ENCODE measurements at regions not wholly inside any gene's neighbourhood (a gene's known extent, or its start where the extent isn't known, plus 50 kb on each side); places are given as distances from the start of the nearest gene placed in this dataset.

GRCh38 chr6:17211101-17211500, 70.1 kb upstream of the RBM24 start:
- no peak for TF ChIP-seq CTCF (IDR thresholded peaks at IDR 0.05; ENCODE audit: insufficient read depth, low read length)
- TF ChIP-seq GABPA (IDR thresholded peaks at IDR 0.05; ENCODE audit: low read depth), result no peak
- no peak for TF ChIP-seq SPI1 (IDR thresholded peaks at IDR 0.05; ENCODE audit: borderline replicate concordance, low read depth)
- no peak for TF ChIP-seq REST (IDR thresholded peaks at IDR 0.05; ENCODE audit: insufficient replicate concordance, low read depth)
